Activated CD4-positive, alpha-beta memory T cell treated with anti-CD3 and anti-CD28 coated beads, Interleukin-2, amount 10 ng/mL, durations not matched to agents 7 days and 5 days (primary cell): ENCODE measurements at regions not wholly inside any gene's neighbourhood (a gene's known extent, or its start where the extent isn't known, plus 50 kb on each side); places are given as distances from the start of the nearest gene placed in this dataset.
"Not testable (repeated sequence)": the region's sequence is repeated elsewhere in the genome, so short reads cannot be mapped to it uniquely, and the experiment has no call there.

Experiments used
- CTCF ChIA-PET: fragments of 350-600 bp; sonication (Branson Sonifier 250); formaldehyde crosslinking; loops from one replicate; lab custom pipeline; 2021; ENCODE audit warnings: antibody characterized with exemption, inconsistent platforms; lab: Charles Lee
- POLR2A ChIA-PET: fragments of 350-600 bp; sonication (Branson Sonifier 250); formaldehyde crosslinking; loops from one replicate; lab custom pipeline; 2021; ENCODE audit warnings: antibody characterized with exemption; lab: Charles Lee
- DNase-seq: peaks from one replicate; pipeline ENCODE4 v3.0.0-alpha.2; 2020
- H3K27ac Mint-ChIP-seq: one replicate; pipeline ENCODE4 v1.8.0; 2021; ENCODE audit warnings: mild to moderate bottlenecking, mixed read lengths
- H3K27me3 Mint-ChIP-seq: one replicate; pipeline ENCODE4 v1.8.0; 2021; ENCODE audit warnings: mixed read lengths
- H3K36me3 Mint-ChIP-seq: one replicate; pipeline ENCODE4 v1.8.0; 2021; ENCODE audit warnings: low read depth, mixed read lengths
- H3K4me1 Mint-ChIP-seq: one replicate; pipeline ENCODE4 v1.8.0; 2021; ENCODE audit warnings: mixed read lengths
- H3K4me3 Mint-ChIP-seq: one replicate; pipeline ENCODE4 v1.8.0; 2021; ENCODE audit warnings: mild to moderate bottlenecking, mixed read lengths
- H3K9me3 Mint-ChIP-seq: one replicate; pipeline ENCODE4 v1.8.0; 2021; ENCODE audit warnings: mixed read lengths

DNA sequence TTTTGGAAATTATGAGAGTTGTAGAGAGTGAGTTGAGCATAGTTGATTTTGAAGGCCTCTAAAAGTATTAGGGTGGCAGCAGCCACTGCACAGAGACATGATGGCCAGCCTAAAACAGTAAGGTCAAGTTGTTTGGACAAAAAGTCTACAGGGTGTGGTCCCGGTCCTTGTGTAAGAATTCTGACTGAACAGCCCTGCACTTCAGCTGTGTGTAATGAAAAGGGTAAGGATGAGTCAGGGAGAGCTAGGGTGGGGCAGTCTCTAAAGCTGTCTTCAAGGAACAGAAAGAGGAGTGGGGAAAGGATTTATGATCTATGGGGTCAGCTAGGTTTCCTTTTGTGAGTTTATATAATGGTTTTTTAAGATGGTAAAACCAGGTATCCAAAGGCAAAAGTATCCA is 284.8 kb downstream of the RPS4Y2 start:
- DNase-seq, H3K4me3 Mint-ChIP-seq, CTCF ChIA-PET, POLR2A ChIA-PET, H3K27me3 Mint-ChIP-seq: not testable (repeated sequence)
- peaks cover 22% of the 10 kb centered on the region for H3K9me3 Mint-ChIP-seq
- H3K36me3 Mint-ChIP-seq = peaks cover 44% of the 10 kb centered on the region
- peak overlapping the region; percentile 49 for H3K27ac Mint-ChIP-seq
- H3K4me1 Mint-ChIP-seq = peaks cover 35% of the 10 kb centered on the region

DNA sequence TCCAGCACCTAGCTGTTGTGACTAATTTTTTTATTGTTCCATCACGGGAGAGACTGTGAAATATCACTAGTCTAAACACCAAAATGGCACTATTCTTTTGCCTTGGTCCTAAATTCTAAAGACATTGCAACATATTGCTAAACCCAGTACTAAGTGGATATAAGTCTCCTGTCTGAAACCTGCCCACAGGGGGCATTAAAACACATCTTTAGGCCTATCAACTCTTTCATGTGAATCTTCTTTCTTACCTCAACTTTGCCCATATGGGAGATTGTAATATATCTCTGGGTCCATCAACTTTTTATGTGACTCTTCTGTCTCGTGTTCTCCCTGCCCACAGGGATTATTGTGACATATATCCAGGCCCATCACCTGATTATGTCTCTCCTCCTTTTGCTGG is 317.2 kb downstream of the RPS4Y2 start:
- Mint-ChIP-seq H3K27me3 (no peaks in the 10 kb centered on the region), H3K36me3 (no peaks in the 10 kb centered on the region), H3K4me1 (peaks cover 19% of the 10 kb centered on the region), H3K9me3 (no peaks in the 10 kb centered on the region), H3K4me3 (no peak overlapping the region), H3K27ac (no peak overlapping the region)
- DNase-seq = no peak
- CTCF ChIA-PET = no interaction called here
- POLR2A ChIA-PET = no interaction called here

- POLR2A ChIA-PET = no interaction called here
Observed at GRCh38 chrY:21073641-21074260, 317.8 kb downstream of the RPS4Y2 start.

GRCh38 chrY:21075658-21076057 is 319.8 kb downstream of the RPS4Y2 start:
- Mint-ChIP-seq H3K36me3 (no peaks in the 10 kb centered on the region), H3K27ac (no peak overlapping the region), H3K4me3 (no peak overlapping the region), H3K27me3 (no peaks in the 10 kb centered on the region), H3K4me1 (peaks cover 19% of the 10 kb centered on the region), H3K9me3 (no peaks in the 10 kb centered on the region)
- ChIA-PET POLR2A (no interaction called here), CTCF (no interaction called here)
- DNase-seq = no peak

More at GRCh38 chrY:21073641-21074260, 317.8 kb downstream of the RPS4Y2 start:
- no peak for DNase-seq
- H3K36me3 Mint-ChIP-seq = no peaks in the 10 kb centered on the region
- peaks cover 19% of the 10 kb centered on the region for H3K4me1 Mint-ChIP-seq
- CTCF ChIA-PET = no interaction called here
- no peak overlapping the region for H3K27ac Mint-ChIP-seq
- no peaks in the 10 kb centered on the region for H3K9me3 Mint-ChIP-seq
- H3K27me3 Mint-ChIP-seq = no peaks in the 10 kb centered on the region
- H3K4me3 Mint-ChIP-seq = no peak overlapping the region

GRCh38 chrY:21079670-21080069 is 323.8 kb downstream of the RPS4Y2 start:
- POLR2A ChIA-PET = no interaction called here
- no peak for DNase-seq
- H3K27me3 Mint-ChIP-seq = no peaks in the 10 kb centered on the region
- peaks cover 2% of the 10 kb centered on the region for H3K9me3 Mint-ChIP-seq
- no peak overlapping the region for H3K27ac Mint-ChIP-seq
- CTCF ChIA-PET = no interaction called here
- H3K36me3 Mint-ChIP-seq = no peaks in the 10 kb centered on the region
- H3K4me3 Mint-ChIP-seq = no peak overlapping the region
- H3K4me1 Mint-ChIP-seq = peaks cover 25% of the 10 kb centered on the region

DNA sequence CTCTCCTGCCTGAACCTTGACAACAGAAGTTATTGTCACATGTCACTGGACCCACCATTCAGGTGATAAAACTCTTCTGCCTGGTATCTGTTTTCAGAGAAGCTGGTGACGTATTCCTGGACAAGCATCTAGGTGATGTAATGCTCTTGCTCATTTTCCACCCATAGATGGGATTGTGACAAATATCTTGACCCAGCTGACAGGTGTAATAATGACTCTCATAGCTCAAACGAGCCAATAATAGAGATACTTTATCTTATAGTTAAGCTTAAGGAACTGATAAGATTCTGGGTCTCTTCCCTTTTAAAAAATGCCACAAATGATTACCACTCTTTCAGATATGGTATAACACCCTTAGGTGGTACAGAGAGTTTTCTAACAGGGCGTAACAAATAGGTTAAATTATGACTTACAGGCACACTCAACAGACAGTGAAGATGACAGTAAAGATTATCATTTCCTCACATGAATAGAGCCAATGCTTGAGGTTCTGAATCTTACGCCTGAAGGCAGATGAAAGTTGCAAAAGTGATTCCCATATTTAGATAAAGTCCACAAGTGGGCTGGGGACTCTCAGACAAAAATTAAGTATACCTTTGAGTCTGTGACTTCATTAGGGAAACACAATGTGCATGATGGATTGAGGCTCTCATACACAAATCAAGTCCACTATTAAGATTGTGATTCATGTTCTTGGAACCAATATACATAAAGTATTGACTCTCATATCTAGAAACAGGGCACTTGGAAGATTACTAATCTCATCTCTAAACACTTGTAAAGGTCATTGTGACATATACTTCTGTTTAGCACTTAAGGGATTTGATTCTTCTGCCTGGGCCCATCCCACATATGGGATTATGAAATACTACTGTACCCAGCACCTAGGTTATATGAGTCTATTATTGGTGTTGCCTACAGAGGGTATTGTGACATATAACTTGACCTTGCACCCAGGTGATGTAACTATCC is 326.0 kb downstream of the RPS4Y2 start:
- Mint-ChIP-seq H3K27me3 (no peaks in the 10 kb centered on the region), H3K27ac (no peak overlapping the region), H3K4me3 (no peak overlapping the region), H3K9me3 (peaks cover 10% of the 10 kb centered on the region), H3K36me3 (peaks cover 7% of the 10 kb centered on the region), H3K4me1 (peaks cover 11% of the 10 kb centered on the region)
- ChIA-PET CTCF (no interaction called here), POLR2A (no interaction called here)
- no peak for DNase-seq

DNA sequence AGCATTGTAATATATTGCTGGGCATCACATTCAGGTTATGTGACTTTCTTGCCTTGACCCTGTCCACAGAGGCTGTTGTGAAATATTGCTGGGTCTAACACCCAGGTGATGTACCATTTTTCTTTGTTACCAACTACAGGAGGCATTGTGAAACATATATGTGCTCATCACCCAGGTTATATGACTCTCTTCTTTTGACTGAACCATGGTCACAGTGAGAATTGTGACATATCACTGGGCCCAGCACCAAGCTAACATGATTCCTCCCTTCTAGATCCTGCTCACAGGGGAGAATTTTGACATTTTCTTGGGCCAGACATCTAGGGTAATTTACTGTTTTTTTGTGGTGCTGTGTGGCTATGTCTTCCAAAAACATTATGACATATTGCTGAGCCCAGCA is 326.7 kb downstream of the RPS4Y2 start:
- no peak overlapping the region for H3K27ac Mint-ChIP-seq
- DNase-seq = no peak
- ChIA-PET CTCF (no interaction called here), POLR2A (no interaction called here)
- H3K4me3 Mint-ChIP-seq = no peak overlapping the region
- peaks cover 11% of the 10 kb centered on the region for H3K36me3 Mint-ChIP-seq
- H3K27me3 Mint-ChIP-seq = no peaks in the 10 kb centered on the region
- peaks cover 16% of the 10 kb centered on the region for H3K9me3 Mint-ChIP-seq
- H3K4me1 Mint-ChIP-seq = peaks cover 8% of the 10 kb centered on the region

GRCh38 chrY:21091909-21092308 is 336.0 kb downstream of the RPS4Y2 start:
- no peak for DNase-seq
- Mint-ChIP-seq H3K4me3 (no peak overlapping the region), H3K4me1 (peaks cover 9% of the 10 kb centered on the region), H3K9me3 (peaks cover 12% of the 10 kb centered on the region), H3K27ac (no peak overlapping the region), H3K27me3 (no peaks in the 10 kb centered on the region), H3K36me3 (peaks cover 9% of the 10 kb centered on the region)
- ChIA-PET POLR2A (interaction anchor here (0.6 kb wide), 1 partner anchor 29 kb away, joined by 3 read pairs; no protein-coding TSS in a partner anchor), CTCF (interaction anchor here (0.8 to 1.6 kb wide), 2 partner anchors 352 to 516 kb away, joined by 3 to 4 read pairs; partner anchors contain the start of gene EIF1AY)

GRCh38 chrY:21102507-21102906 is 346.6 kb downstream of the RPS4Y2 start:
- peaks cover 34% of the 10 kb centered on the region for H3K4me1 Mint-ChIP-seq
- no peaks in the 10 kb centered on the region for H3K27me3 Mint-ChIP-seq
- H3K4me3 Mint-ChIP-seq = no peak overlapping the region
- ChIA-PET CTCF (no interaction called here), POLR2A (interaction anchor here (1.1 kb wide), 1 partner anchor 527 kb away, joined by 4 read pairs; the partner anchor contains the start of gene EIF1AY)
- H3K27ac Mint-ChIP-seq = no peak overlapping the region
- DNase-seq = no peak
- H3K9me3 Mint-ChIP-seq = no peaks in the 10 kb centered on the region
- peaks cover 2% of the 10 kb centered on the region for H3K36me3 Mint-ChIP-seq

- Mint-ChIP-seq H3K27ac (no peak overlapping the region), H3K36me3 (peaks cover 2% of the 10 kb centered on the region), H3K9me3 (no peaks in the 10 kb centered on the region), H3K4me1 (peaks cover 34% of the 10 kb centered on the region), H3K27me3 (no peaks in the 10 kb centered on the region), H3K4me3 (no peak overlapping the region)
- CTCF ChIA-PET = interaction anchor here (0.9 to 1.0 kb wide), 3 partner anchors 14 to 359 kb away, joined by 3 to 4 read pairs (median 4); no protein-coding TSS in a partner anchor
- DNase-seq = peak; percentile 19
- POLR2A ChIA-PET = interaction anchor here (1.4 kb wide), 1 partner anchor 143 kb away, joined by 3 read pairs; no protein-coding TSS in a partner anchor
Observed at GRCh38 chrY:21103885-21104284, 348.0 kb downstream of the RPS4Y2 start.

DNA sequence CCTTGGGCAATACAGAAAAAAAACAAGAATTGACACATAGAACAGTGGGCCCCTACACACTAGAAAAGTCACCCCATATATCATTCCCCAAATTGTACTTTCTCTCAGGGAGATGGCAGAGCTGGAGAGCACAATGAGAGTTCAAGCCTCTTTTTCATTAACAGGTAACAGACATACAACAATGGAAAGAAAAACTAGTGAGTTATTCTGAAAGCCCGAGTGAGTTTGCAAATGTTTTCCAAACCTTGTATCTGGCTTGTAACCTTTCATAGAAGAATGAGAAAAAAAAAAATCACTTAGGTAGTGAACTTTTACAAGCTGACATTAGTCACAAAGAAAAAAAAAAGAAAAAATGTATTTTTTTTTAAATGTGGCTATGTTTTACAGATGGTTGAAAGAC is 349.6 kb downstream of the RPS4Y2 start:
- peak overlapping the region; percentile 47 for H3K27ac Mint-ChIP-seq
- H3K9me3 Mint-ChIP-seq = no peaks in the 10 kb centered on the region
- H3K27me3 Mint-ChIP-seq = no peaks in the 10 kb centered on the region
- no peak for DNase-seq
- ChIA-PET CTCF (no interaction called here), POLR2A (no interaction called here)
- peaks cover 2% of the 10 kb centered on the region for H3K36me3 Mint-ChIP-seq
- H3K4me1 Mint-ChIP-seq = peaks cover 40% of the 10 kb centered on the region
- H3K4me3 Mint-ChIP-seq = no peak overlapping the region

DNA sequence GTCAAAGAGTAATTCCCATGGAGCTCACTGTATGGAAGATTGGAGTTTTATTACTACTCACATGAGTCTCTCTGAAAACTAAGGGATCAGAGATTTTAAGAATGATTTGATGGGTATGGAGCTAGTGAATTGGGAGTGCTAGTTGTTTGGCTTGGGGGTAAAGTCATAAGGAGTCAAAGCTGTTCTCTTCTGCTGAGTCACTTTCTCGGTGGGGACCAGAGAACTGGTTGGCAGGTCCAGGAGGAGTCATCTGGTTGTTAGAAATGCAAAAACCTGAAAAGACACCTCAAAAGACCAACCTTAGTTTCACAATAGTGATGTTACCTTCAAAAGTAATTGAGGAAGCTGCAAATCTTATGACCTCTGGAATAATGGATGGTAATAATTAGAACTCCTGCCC is 355.4 kb downstream of the RPS4Y2 start:
- no peak for DNase-seq
- H3K9me3 Mint-ChIP-seq = peaks cover 7% of the 10 kb centered on the region
- no peak overlapping the region for H3K27ac Mint-ChIP-seq

DNA sequence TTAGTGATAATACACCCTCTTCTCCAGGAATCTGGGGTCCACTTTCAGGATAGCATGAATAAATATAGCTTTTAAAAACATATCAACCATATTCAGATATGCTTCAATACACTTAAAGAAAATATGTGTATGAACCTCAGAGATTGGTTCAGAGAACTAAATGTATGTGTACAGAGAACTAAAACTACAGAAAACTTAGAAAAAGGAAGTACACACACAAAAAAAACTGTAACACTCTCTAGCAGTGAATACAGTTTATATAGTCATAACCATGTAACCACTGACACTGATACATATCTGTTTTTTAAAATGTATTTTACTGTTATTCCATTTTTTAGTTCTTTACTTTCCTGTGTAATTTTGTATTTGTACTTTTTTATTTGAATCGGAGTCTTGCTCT is 365.2 kb downstream of the RPS4Y2 start:
- no peaks in the 10 kb centered on the region for H3K4me1 Mint-ChIP-seq
- DNase-seq = no peak
- H3K27ac Mint-ChIP-seq = no peak overlapping the region
- peaks cover 2% of the 10 kb centered on the region for H3K9me3 Mint-ChIP-seq
- POLR2A ChIA-PET = interaction anchor here (0.6 kb wide), 1 partner anchor 29 kb away, joined by 3 read pairs; no protein-coding TSS in a partner anchor
- H3K36me3 Mint-ChIP-seq = no peaks in the 10 kb centered on the region
- CTCF ChIA-PET = no interaction called here
- H3K4me3 Mint-ChIP-seq = no peak overlapping the region
- no peaks in the 10 kb centered on the region for H3K27me3 Mint-ChIP-seq

More for the DNA sequence above, 355.4 kb downstream of the RPS4Y2 start:
- Mint-ChIP-seq H3K36me3 (no peaks in the 10 kb centered on the region), H3K4me3 (no peak overlapping the region), H3K27me3 (no peaks in the 10 kb centered on the region), H3K4me1 (peaks cover 15% of the 10 kb centered on the region)
- ChIA-PET POLR2A (no interaction called here), CTCF (no interaction called here)
